Stimulated activated CD4-positive, alpha-beta T cell treated with anti-CD3 and anti-CD28 coated beads, Interleukin-1b, Interleukin-23, amount 100 ng/mL, for 24 hours (primary cell): ENCODE measurements at regions not wholly inside any gene's neighbourhood (a gene's known extent, or its start where the extent isn't known, plus 50 kb on each side); places are given as distances from the start of the nearest gene placed in this dataset.
"Not testable (repeated sequence)": the region's sequence is repeated elsewhere in the genome, so short reads cannot be mapped to it uniquely, and the experiment has no call there.

Source experiments
- DNase-seq, 4 experiments: peaks; one replicate each; pipeline ENCODE4 v3.0.0-alpha.2; 2020; ENCODE audit warnings: low read depth in 4 of 4, low spot score in 1 of 4

- no peak for DNase-seq
Measured at GRCh38 chr13:99743094-99743493, 228.5 kb downstream of the ZIC5 start.

- no peak for DNase-seq
Measured at GRCh38 chr13:99741960-99742359, 229.6 kb downstream of the ZIC5 start.

- no peak for DNase-seq
Measured at GRCh38 chr13:99740251-99740979, 231.2 kb downstream of the ZIC5 start.

GRCh38 chr13:99738626-99739025 is 232.9 kb downstream of the ZIC5 start:
- no peak for DNase-seq

GRCh38 chr13:99737481-99738245 is 233.9 kb downstream of the ZIC5 start:
- no peak for DNase-seq

- DNase-seq: no peak
Measured at GRCh38 chr13:99736541-99736940, 235.0 kb downstream of the ZIC5 start.

GRCh38 chr13:99734013-99734693 is 232.9 kb downstream of the TM9SF2 start:
- DNase-seq: no peak

GRCh38 chr13:99733346-99733745 is 232.1 kb downstream of the TM9SF2 start:
- no peak for DNase-seq

GRCh38 chr13:99731747-99732146 is 230.5 kb downstream of the TM9SF2 start:
- DNase-seq: no peak

- no peak for DNase-seq
Measured at GRCh38 chr13:99730403-99730802, 229.1 kb downstream of the TM9SF2 start.

GRCh38 chr13:99729745-99730144 is 228.5 kb downstream of the TM9SF2 start:
- no peak for DNase-seq

- not testable (repeated sequence) for DNase-seq
Measured at GRCh38 chr13:99727651-99728050, 226.4 kb downstream of the TM9SF2 start.

- no peak for DNase-seq
Measured at GRCh38 chr13:99726282-99726894, 225.1 kb downstream of the TM9SF2 start.

GRCh38 chr13:99725644-99726043 is 224.4 kb downstream of the TM9SF2 start:
- no peak for DNase-seq

GRCh38 chr13:99724633-99725517 is 223.6 kb downstream of the TM9SF2 start:
- no peak for DNase-seq

- no peak for DNase-seq
Measured at GRCh38 chr13:99723878-99724277, 222.6 kb downstream of the TM9SF2 start.

- no peak for DNase-seq
Measured at GRCh38 chr13:99722931-99723330, 221.7 kb downstream of the TM9SF2 start.

- DNase-seq: no peak
Measured at GRCh38 chr13:99722338-99722818, 221.1 kb downstream of the TM9SF2 start.

GRCh38 chr13:99721606-99722337 is 220.5 kb downstream of the TM9SF2 start:
- no peak for DNase-seq
